ENCODE measurements at regions not wholly inside any gene's neighbourhood (a gene's known extent, or its start where the extent isn't known, plus 50 kb on each side); places are given as distances from the start of the nearest gene placed in this dataset.

GRCh38 chr3:189446959-189447560, 184.1 kb upstream of the TP63 start:
- ChIA-PET CTCF (no interaction called here), POLR2A (no interaction called here)
- TF ChIP-seq CTCF (IDR thresholded peaks at IDR 0.05; ENCODE audit: low read depth, low read length): no peak
- Histone ChIP-seq H3K9me3 (ENCODE audit: control insufficient read depth, insufficient read depth, low read length) (no peaks in the 10 kb centered on the region), H3K4me3 (ENCODE audit: low read depth, low read length) (no peak overlapping the region), H3K27ac (ENCODE audit: low read depth, low read length) (no peak overlapping the region), H3K27me3 (ENCODE audit: control insufficient read depth, insufficient read depth, low read length) (no peaks in the 10 kb centered on the region)
- DNase-seq (ENCODE audit: low read depth, low spot score): no peak

GRCh38 chr3:189449084-189449483, 182.1 kb upstream of the TP63 start:
- ChIA-PET CTCF (no interaction called here), POLR2A (no interaction called here)
- no peak for DNase-seq (ENCODE audit: low read depth, low spot score)
- TF ChIP-seq CTCF (IDR thresholded peaks at IDR 0.05; ENCODE audit: low read depth, low read length): no peak
- H3K4me3 ChIP-seq (ENCODE audit: low read depth, low read length): no peak overlapping the region
- no peaks in the 10 kb centered on the region for H3K9me3 ChIP-seq (ENCODE audit: control insufficient read depth, insufficient read depth, low read length)
- H3K27me3 ChIP-seq (ENCODE audit: control insufficient read depth, insufficient read depth, low read length): no peaks in the 10 kb centered on the region
- H3K27ac ChIP-seq (ENCODE audit: low read depth, low read length): no peak overlapping the region

GRCh38 chr3:189455009-189455408, 176.2 kb upstream of the TP63 start:
- ChIA-PET POLR2A (no interaction called here), CTCF (no interaction called here)
- Histone ChIP-seq H3K27me3 (ENCODE audit: control insufficient read depth, insufficient read depth, low read length) (no peaks in the 10 kb centered on the region), H3K9me3 (ENCODE audit: control insufficient read depth, insufficient read depth, low read length) (no peaks in the 10 kb centered on the region), H3K27ac (ENCODE audit: low read depth, low read length) (no peak overlapping the region), H3K4me3 (ENCODE audit: low read depth, low read length) (no peak overlapping the region)
- TF ChIP-seq CTCF (IDR thresholded peaks at IDR 0.05; ENCODE audit: low read depth, low read length): no peak
- DNase-seq (ENCODE audit: low read depth, low spot score): no peak

GRCh38 chr3:189455641-189456417, 175.4 kb upstream of the TP63 start:
- TF ChIP-seq CTCF (IDR thresholded peaks at IDR 0.05; ENCODE audit: low read depth, low read length): no peak
- H3K27me3 ChIP-seq (ENCODE audit: control insufficient read depth, insufficient read depth, low read length): no peaks in the 10 kb centered on the region
- H3K9me3 ChIP-seq (ENCODE audit: control insufficient read depth, insufficient read depth, low read length): no peaks in the 10 kb centered on the region
- H3K4me3 ChIP-seq (ENCODE audit: low read depth, low read length): no peak overlapping the region
- DNase-seq (ENCODE audit: low read depth, low spot score): no peak
- ChIA-PET POLR2A (no interaction called here), CTCF (no interaction called here)
- H3K27ac ChIP-seq (ENCODE audit: low read depth, low read length): no peak overlapping the region

- no peak for DNase-seq (ENCODE audit: low read depth, low spot score)
- Histone ChIP-seq H3K27me3 (ENCODE audit: control insufficient read depth, insufficient read depth, low read length) (no peaks in the 10 kb centered on the region), H3K27ac (ENCODE audit: low read depth, low read length) (no peak overlapping the region), H3K4me3 (ENCODE audit: low read depth, low read length) (no peak overlapping the region), H3K9me3 (ENCODE audit: control insufficient read depth, insufficient read depth, low read length) (no peaks in the 10 kb centered on the region)
- ChIA-PET POLR2A (no interaction called here), CTCF (no interaction called here)
- no peak for TF ChIP-seq CTCF (IDR thresholded peaks at IDR 0.05; ENCODE audit: low read depth, low read length)
Measured at GRCh38 chr3:189457201-189457607, 174.0 kb upstream of the TP63 start.

Data from AG04450 (cell line).